GM06990 (cell line): ENCODE measurements at regions not wholly inside any gene's neighbourhood (a gene's known extent, or its start where the extent isn't known, plus 50 kb on each side); places are given as distances from the start of the nearest gene placed in this dataset.

Experiments used
- DNase-seq: peaks from one replicate; pipeline ENCODE4 v3.0.0-alpha.2; 2011; ENCODE audit not compliant: insufficient read length; ENCODE audit errors: extremely low read depth
- H3K27me3 ChIP-seq: replicated peaks from 2 replicates; pipeline ENCODE4 v1.6.0; 2011; ENCODE audit warnings: low read length; ENCODE audit not compliant: control insufficient read depth, insufficient read depth
- H3K36me3 ChIP-seq: 2 replicates; pipeline ENCODE4 v1.5.1; 2011; ENCODE audit warnings: low read length; ENCODE audit not compliant: control insufficient read depth, insufficient read depth
- H3K4me3 ChIP-seq: replicated peaks from 2 replicates; pipeline ENCODE4 v1.5.1; 2011; ENCODE audit warnings: low read depth, mild to moderate bottlenecking, control low read depth, low read length
- TF ChIP-seq, protein P1 (sequence below): IDR thresholded peaks from 2 replicates; pipeline ENCODE4 v1.5.1; 2011; ENCODE audit warnings: low read length, control low read depth, mild to moderate bottlenecking, inconsistent platforms; ENCODE audit not compliant: insufficient read depth, poor library complexity, severe bottlenecking

DNA sequence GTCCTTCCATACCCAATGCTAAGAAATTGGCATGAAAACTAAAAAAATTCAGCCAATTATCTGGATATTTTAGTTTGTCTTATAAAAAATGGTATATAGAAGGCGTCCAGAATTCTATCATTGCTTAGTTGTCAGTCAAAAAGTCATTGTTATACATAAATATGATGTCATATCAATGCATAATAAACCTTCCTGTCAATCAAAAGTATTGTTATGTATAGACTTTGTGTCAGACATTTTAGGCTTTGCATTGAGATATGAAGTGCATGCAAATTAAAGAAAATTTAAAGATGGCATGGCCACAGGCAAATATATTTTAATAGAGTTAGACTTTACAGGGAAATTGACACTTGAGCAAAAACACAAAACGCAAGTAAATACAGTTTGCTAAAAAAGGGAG lies 173.4 kb upstream of the FANCL start:
- DNase-seq: no peak
- Histone ChIP-seq H3K27me3 (no peaks in the 10 kb centered on the region), H3K36me3 (no peaks in the 10 kb centered on the region), H3K4me3 (no peak overlapping the region)
- TF ChIP-seq, protein P1, sequence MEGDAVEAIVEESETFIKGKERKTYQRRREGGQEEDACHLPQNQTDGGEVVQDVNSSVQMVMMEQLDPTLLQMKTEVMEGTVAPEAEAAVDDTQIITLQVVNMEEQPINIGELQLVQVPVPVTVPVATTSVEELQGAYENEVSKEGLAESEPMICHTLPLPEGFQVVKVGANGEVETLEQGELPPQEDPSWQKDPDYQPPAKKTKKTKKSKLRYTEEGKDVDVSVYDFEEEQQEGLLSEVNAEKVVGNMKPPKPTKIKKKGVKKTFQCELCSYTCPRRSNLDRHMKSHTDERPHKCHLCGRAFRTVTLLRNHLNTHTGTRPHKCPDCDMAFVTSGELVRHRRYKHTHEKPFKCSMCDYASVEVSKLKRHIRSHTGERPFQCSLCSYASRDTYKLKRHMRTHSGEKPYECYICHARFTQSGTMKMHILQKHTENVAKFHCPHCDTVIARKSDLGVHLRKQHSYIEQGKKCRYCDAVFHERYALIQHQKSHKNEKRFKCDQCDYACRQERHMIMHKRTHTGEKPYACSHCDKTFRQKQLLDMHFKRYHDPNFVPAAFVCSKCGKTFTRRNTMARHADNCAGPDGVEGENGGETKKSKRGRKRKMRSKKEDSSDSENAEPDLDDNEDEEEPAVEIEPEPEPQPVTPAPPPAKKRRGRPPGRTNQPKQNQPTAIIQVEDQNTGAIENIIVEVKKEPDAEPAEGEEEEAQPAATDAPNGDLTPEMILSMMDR: no peak

DNA sequence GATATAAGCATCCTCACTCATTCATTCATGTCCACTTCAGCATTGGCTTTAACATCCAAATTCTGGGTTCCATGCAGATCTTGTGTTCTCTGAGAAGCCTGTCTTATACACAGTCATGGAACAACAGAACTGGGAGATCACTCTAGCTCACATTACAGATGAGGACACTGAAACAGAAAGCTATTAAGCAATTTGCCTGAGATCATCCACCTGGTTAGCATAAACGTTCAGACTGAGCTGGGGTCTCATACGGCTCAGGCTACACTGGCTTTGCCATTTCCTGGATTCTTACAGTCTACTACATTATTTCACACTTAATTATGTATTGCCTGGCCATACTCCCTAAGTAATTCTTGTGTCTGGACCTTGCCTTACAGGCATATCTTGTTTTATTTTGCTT lies 169.4 kb upstream of the FANCL start:
- DNase-seq: no peak
- H3K27me3 ChIP-seq: no peaks in the 10 kb centered on the region
- TF ChIP-seq, protein P1: no peak
- no peaks in the 10 kb centered on the region for H3K36me3 ChIP-seq
- H3K4me3 ChIP-seq: no peak overlapping the region

DNA sequence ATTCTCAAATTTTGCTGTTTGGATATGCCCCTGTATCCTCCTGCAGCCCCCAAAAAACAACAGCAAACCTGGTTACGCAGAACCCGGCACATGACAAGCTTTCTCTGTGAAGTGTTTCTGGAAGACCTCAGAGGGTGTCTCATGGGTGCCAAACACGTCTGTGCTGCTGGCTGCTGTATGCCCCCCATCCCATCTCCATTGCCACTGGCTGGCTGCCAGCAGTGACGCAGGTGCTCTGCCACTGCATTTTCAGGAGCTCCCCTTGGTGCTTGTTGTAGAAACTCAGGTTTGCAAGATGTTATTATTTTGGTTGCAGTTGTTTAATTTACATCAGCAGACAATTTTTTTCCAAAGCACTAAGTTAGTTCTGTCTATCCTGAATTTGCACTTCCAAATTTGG lies 166.4 kb upstream of the FANCL start:
- Histone ChIP-seq H3K27me3 (no peaks in the 10 kb centered on the region), H3K4me3 (no peak overlapping the region), H3K36me3 (no peaks in the 10 kb centered on the region)
- TF ChIP-seq, protein P1: no peak
- DNase-seq: no peak

DNA sequence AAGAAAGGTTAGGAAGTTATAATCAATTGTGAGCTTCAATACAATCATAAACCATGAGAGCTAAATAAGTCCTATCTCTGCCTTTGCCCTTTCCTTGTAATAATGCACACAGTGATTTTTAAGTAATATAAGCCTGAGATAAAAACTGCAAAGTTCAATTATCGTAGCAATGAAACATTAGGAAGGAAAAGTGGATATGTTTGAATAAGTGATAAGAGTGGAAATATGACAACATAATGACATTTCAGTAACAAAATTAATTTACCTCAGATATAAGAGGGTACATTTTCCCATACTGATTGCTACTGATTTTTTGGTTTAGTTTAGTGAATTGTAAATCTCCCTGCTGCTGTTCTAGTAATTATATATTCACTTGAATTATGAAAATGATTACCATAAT lies 164.2 kb upstream of the FANCL start:
- Histone ChIP-seq H3K27me3 (no peaks in the 10 kb centered on the region), H3K36me3 (no peaks in the 10 kb centered on the region), H3K4me3 (no peak overlapping the region)
- DNase-seq: no peak
- TF ChIP-seq, protein P1: no peak

DNA sequence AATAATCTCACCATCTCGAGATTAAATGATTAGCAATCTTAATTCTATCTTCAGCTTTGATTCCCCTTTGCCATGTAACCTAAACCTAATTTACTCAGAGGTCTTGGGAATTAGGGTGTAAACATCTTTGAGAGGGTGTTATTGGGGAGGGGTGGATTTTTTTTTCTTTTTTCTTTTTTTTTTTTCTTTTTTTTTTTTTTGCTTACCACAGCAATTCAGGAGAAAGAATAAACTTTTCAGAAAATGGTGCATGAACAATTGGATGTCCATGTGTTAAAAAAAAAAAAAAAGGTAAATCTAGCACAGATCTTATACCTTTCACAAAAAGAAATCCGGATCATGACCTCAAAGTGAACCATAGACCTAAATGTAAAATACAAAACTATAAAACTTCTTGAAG lies 160.8 kb upstream of the FANCL start:
- no peak for DNase-seq
- Histone ChIP-seq H3K4me3 (no peak overlapping the region), H3K27me3 (no peaks in the 10 kb centered on the region), H3K36me3 (no peaks in the 10 kb centered on the region)
- TF ChIP-seq, protein P1: no peak

DNA sequence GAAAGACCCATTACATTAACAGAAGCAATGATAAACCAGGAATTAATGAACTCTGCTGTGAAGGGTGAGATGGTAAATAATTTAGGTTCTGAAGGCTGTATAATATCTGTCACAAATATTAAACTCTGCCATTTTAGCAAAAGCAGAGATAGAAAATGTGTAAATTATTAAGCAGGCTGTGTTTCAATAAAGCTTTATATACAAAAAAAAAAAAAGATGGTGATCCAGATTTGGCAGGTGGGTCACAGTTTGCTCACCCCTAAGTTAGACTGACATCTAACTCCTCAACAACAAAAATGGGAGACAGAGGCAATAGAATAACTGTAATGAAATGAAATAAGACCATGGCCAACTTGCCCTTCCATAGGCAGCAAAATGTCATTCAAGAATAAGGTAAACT lies 157.3 kb upstream of the FANCL start:
- H3K27me3 ChIP-seq: no peaks in the 10 kb centered on the region
- H3K36me3 ChIP-seq: no peaks in the 10 kb centered on the region
- no peak overlapping the region for H3K4me3 ChIP-seq
- DNase-seq: no peak
- TF ChIP-seq, protein P1: no peak
